HUES6 (cell line): ENCODE measurements at regions not wholly inside any gene's neighbourhood (a gene's known extent, or its start where the extent isn't known, plus 50 kb on each side); places are given as distances from the start of the nearest gene placed in this dataset.

Source experiments
- H3K27ac ChIP-seq: 2 replicates; pipeline ENCODE4 v1.7.0; 2013; ENCODE audit warnings: low read depth, mild to moderate bottlenecking, low read length, inconsistent platforms
- H3K27me3 ChIP-seq: 2 replicates; pipeline ENCODE4 v1.6.1; 2013; ENCODE audit warnings: low read length; ENCODE audit not compliant: control insufficient read depth, insufficient read depth
- H3K36me3 ChIP-seq: 2 replicates; pipeline ENCODE4 v1.6.1; 2013; ENCODE audit warnings: low read length; ENCODE audit not compliant: control insufficient read depth, insufficient read depth
- H3K4me1 ChIP-seq: 2 replicates; pipeline ENCODE4 v1.6.1; 2013; ENCODE audit warnings: low read length; ENCODE audit not compliant: control insufficient read depth, insufficient read depth
- H3K4me3 ChIP-seq: 2 replicates; pipeline ENCODE4 v1.5.1; 2013; ENCODE audit warnings: low read depth, low read length
- H3K9ac ChIP-seq: one replicate; pipeline ENCODE4 v1.6.1; 2013; ENCODE audit warnings: mild to moderate bottlenecking, low read length
- H3K9me3 ChIP-seq: 2 replicates; pipeline ENCODE4 v1.6.1; 2013; ENCODE audit warnings: low read depth, low read length; ENCODE audit not compliant: control insufficient read depth, insufficient read depth

DNA sequence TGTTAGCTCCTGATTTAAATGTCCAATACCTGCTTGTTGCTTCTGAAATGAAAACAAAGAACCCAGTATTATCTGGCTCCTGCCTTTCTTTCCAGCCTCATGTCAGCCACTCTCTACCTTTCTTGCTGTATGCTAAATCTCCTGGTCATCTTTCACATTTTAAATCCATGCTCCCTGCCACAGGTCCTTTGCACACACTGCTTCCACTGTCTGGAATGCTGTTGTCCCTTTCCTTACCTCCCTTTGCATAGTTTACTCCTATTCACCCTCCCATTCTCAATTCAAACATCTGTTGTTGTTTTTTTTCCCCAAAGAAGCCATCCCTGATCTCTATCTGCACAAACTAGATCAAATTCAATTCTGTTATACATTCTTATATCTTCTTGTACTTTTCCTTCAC, 97.0 kb upstream of the NR4A3 start:
- H3K9me3 ChIP-seq: 0 out of 2 replicates have a peak, but pooled peaks cover 3% of the 10 kb centered on the region
- H3K27me3 ChIP-seq: no peaks in the 10 kb centered on the region
- H3K4me1 ChIP-seq: peaks cover 29% of the 10 kb centered on the region
- H3K4me3 ChIP-seq: no peak overlapping the region
- no peak overlapping the region for H3K9ac ChIP-seq
- no peak overlapping the region for H3K27ac ChIP-seq
- no peaks in the 10 kb centered on the region for H3K36me3 ChIP-seq

DNA sequence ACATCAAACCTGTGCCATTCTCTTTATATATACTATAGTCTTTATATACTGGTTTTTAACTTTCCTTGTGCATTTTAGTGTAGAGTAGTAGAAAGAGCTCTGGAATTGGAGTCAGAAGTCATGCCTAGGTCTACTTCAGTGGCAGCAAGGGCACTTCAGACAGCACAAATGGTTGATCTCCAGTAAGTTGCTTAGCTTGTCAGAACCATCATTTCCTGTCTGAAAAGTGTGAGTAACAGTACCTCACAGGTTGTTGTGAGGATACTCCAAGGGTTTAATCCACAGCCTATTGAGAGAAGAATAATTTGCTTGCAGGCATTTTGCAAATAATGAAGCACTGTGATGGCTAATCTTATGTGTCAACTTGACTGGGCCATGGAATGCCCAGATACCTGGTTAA, 95.8 kb upstream of the NR4A3 start:
- no peak overlapping the region for H3K9ac ChIP-seq
- H3K9me3 ChIP-seq: no peaks in the 10 kb centered on the region
- no peaks in the 10 kb centered on the region for H3K36me3 ChIP-seq
- no peaks in the 10 kb centered on the region for H3K27me3 ChIP-seq
- H3K4me3 ChIP-seq: no peak overlapping the region
- no peak overlapping the region for H3K27ac ChIP-seq
- peaks cover 29% of the 10 kb centered on the region for H3K4me1 ChIP-seq

DNA sequence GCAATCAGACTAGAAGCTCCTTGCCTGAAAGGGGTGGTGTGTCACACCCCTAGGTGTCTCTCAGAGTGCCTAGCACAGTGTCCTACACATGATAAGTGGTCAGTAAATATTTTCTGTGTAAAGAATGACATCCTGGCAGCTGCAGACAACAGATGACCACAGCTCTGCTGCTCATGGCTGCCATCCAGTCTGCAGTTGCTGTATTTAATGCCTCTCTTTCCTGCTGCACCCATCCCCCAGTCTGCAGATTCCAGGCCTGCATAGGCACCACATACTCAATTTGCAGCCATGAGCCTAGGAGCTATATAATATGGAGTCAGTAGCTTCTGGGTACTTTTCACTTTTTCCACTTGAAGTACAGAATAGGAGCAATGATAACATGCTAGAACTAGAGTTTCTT, 94.9 kb upstream of the NR4A3 start:
- H3K36me3 ChIP-seq: no peaks in the 10 kb centered on the region
- no peak overlapping the region for H3K9ac ChIP-seq
- H3K4me3 ChIP-seq: no peak overlapping the region
- H3K27ac ChIP-seq: no peak overlapping the region
- H3K27me3 ChIP-seq: no peaks in the 10 kb centered on the region
- no peaks in the 10 kb centered on the region for H3K9me3 ChIP-seq
- peaks cover 29% of the 10 kb centered on the region for H3K4me1 ChIP-seq

DNA sequence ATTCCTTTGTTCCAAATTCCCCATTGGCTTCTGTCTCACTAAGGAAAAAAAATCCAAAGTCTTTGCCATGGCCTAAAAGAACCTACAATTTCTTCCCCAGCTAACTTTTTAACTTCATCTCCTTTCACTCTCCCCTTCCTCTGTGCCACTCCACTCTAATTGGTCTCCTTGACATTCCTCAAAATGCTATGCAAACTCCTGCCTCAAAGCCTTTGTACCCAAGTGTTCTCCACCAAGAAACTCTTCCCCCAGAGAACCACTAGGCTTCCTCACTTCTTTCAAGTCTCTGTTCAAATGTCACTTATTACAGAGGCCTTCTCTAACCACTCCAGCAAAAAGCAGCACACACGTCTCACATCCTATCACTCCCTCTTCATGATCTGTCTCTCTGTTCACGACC, 91.6 kb upstream of the NR4A3 start:
- Histone ChIP-seq H3K36me3 (no peaks in the 10 kb centered on the region), H3K27me3 (no peaks in the 10 kb centered on the region), H3K27ac (no peak overlapping the region), H3K9me3 (no peaks in the 10 kb centered on the region), H3K4me1 (peaks cover 14% of the 10 kb centered on the region; the same call in 1 of the 2 replicates), H3K9ac (no peak overlapping the region), H3K4me3 (no peak overlapping the region)

DNA sequence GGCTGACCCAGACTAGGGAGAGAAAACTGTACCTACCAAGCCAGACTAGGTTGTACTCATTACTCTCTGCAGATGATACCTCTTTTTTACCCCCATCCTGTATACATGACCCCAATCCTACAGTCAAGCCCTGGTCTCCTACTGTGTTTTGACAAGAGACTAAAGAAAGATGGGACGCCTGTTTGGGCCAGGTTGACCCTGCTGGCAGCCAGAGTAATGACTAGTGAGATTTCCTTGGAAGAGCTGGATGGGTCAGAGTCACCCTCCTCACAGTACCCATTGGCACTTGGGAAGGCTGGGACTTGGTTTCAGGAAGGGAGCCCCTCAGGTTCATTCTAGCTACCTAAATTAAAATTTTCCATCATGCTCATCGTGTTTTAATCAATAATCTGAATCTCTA, 89.7 kb upstream of the NR4A3 start:
- no peaks in the 10 kb centered on the region for H3K36me3 ChIP-seq
- no peaks in the 10 kb centered on the region for H3K27me3 ChIP-seq
- H3K4me3 ChIP-seq: no peak overlapping the region
- H3K4me1 ChIP-seq: 0 out of 2 replicates have a peak, but pooled peaks cover 2% of the 10 kb centered on the region
- no peak overlapping the region for H3K9ac ChIP-seq
- no peaks in the 10 kb centered on the region for H3K9me3 ChIP-seq
- no peak overlapping the region for H3K27ac ChIP-seq

DNA sequence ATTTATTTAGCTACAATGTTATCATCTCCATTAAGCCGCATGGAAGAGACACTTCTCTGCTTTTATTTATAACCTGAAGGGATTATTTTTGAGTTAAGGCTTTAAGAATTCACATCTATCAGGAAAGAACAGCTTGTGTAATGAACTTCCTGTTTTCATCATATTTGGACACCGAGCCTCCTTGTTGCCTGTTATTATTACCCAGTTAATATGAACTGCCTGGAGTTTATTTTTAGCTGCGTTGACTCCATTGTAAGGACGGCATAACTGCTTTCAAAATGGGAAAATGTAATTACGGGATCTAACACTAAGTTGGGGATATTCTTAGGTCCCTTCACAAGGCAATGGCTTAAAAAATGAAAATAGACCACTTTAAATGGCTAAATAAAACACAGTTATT, 89.0 kb upstream of the NR4A3 start:
- Histone ChIP-seq H3K9me3 (no peaks in the 10 kb centered on the region), H3K4me3 (no peak overlapping the region), H3K36me3 (no peaks in the 10 kb centered on the region), H3K4me1 (no peaks in the 10 kb centered on the region), H3K27ac (no peak overlapping the region), H3K9ac (no peak overlapping the region), H3K27me3 (no peaks in the 10 kb centered on the region)

DNA sequence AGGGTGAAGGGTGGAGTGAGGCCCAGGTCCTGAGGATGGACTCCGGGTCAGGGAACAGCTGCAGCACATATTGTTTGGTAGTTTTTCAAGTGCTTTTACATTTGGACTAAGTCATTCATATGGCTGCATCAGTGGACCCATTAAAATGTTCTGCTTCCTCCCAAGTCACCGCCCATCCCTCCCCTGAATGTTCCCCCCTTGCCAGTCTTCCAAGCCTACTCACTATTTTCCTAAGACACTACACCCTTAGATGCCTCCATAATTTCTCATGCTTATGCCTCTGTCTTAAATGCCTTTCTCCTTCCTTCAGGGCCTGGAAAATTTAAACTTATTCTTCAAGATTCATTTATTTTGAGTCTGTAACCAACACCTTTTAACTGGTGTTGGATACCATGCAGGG, 86.6 kb upstream of the NR4A3 start:
- Histone ChIP-seq H3K36me3 (no peaks in the 10 kb centered on the region), H3K27ac (no peak overlapping the region), H3K27me3 (no peaks in the 10 kb centered on the region), H3K4me3 (no peak overlapping the region), H3K9me3 (no peaks in the 10 kb centered on the region), H3K9ac (no peak overlapping the region), H3K4me1 (no peaks in the 10 kb centered on the region)

DNA sequence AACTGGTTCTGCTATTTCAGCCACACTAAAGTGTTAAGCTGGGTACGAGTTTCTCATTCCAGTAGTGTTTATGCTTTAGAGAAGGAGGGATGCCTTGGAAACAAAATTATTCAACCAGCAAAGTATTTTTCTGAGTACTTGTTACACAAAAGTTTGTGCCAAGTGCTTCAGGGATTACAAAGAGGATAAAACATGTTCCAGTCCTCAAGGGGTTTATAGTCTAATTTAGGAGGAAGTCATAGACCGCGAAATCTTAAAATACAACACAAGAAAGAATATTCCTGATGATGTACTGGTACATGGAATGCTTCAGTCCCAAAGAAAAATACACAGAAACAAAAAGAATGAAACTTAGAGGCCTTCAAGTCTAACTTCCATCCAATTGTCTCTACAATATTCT, 85.4 kb upstream of the NR4A3 start:
- H3K27ac ChIP-seq: no peak overlapping the region
- no peaks in the 10 kb centered on the region for H3K4me1 ChIP-seq

DNA sequence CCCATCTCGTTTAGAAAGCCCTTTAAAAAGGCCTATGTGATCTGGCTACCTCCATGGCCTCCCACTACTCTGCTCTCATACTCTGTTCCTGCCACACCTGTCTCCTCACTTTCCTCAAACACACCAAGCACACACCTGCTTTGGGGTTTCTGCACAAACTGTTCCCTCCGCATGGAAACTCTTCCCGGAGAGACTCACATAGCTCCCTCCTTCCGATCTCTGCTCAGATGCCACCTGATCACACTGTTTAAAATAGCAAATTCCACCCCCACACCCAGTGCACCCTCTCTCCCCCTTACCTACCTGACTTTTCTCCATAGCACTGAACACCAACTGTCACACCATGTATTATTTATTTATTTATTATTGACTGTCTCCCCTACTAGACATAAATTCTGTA, 84.0 kb upstream of the NR4A3 start:
- Histone ChIP-seq H3K27me3 (no peaks in the 10 kb centered on the region), H3K4me3 (no peak overlapping the region), H3K36me3 (no peaks in the 10 kb centered on the region), H3K4me1 (no peaks in the 10 kb centered on the region), H3K9me3 (no peaks in the 10 kb centered on the region), H3K9ac (no peak overlapping the region), H3K27ac (no peak overlapping the region)

More for the DNA sequence above, 85.4 kb upstream of the NR4A3 start:
- no peaks in the 10 kb centered on the region for H3K27me3 ChIP-seq
- H3K9ac ChIP-seq: no peak overlapping the region
- H3K4me3 ChIP-seq: no peak overlapping the region
- H3K36me3 ChIP-seq: no peaks in the 10 kb centered on the region
- H3K9me3 ChIP-seq: no peaks in the 10 kb centered on the region

DNA sequence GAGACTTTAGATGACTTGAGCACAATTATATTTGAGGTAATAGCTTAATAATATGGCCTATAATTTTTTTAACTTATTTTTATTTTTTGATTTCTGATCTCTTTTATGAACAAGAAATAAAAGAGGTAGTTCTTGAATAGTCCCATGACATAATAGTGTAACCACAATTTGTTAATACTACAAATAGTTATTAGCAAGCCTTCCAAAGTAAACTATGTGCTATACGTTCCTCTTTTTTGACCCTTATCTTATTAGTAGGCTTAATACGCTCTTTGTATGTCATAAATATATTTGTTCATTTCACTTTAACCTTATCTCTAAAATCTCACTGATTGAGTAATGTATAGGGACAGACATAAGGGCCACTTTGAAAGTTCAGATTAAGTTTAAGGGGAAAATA, 78.7 kb upstream of the NR4A3 start:
- Histone ChIP-seq H3K27ac (no peak overlapping the region), H3K4me3 (no peak overlapping the region), H3K36me3 (no peaks in the 10 kb centered on the region), H3K27me3 (no peaks in the 10 kb centered on the region), H3K4me1 (peaks cover 11% of the 10 kb centered on the region), H3K9me3 (no peaks in the 10 kb centered on the region), H3K9ac (no peak overlapping the region)

DNA sequence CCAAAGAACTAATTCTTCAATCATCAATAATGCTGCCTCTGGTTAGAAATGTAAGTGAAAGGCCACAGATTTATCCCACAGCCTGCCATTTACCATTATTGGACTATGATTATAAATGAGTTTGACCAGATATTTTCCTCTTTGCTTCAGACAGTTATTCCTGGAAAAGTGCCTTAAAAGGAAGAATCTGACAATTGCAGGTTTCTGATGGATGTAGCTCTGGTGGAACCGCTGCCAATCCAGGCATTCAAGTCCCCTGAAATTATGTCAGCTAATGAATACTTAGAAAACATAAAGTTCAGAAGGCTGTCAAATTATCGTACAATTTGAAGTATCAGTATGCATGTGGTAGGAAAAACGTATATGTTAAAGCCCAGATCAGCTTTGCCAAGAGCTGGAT, 78.2 kb upstream of the NR4A3 start:
- Histone ChIP-seq H3K27ac (no peak overlapping the region), H3K4me3 (no peak overlapping the region), H3K9me3 (no peaks in the 10 kb centered on the region), H3K9ac (no peak overlapping the region), H3K36me3 (no peaks in the 10 kb centered on the region), H3K4me1 (peaks cover 11% of the 10 kb centered on the region), H3K27me3 (no peaks in the 10 kb centered on the region)

DNA sequence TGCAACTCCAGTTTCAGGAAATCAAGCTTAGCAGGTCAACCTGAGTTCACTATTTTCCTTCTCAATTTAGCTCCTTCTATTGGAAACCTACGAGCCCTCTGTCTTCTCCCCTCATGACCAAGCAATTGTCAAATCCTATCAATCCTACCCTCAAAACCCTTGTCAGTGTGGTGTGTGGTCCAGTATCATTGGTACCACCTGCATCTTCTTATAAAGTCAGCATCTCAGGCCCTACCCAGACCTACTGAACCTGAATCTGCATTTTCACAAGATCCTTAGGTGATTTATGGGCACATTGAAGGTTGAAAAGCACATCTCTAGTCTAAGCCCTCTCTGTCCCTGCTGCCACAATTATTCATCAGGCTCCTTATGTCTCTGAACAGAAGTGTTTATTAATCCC, 77.6 kb upstream of the NR4A3 start:
- no peak overlapping the region for H3K4me3 ChIP-seq
- peaks cover 11% of the 10 kb centered on the region for H3K4me1 ChIP-seq
- no peaks in the 10 kb centered on the region for H3K9me3 ChIP-seq
- no peaks in the 10 kb centered on the region for H3K27me3 ChIP-seq
- H3K27ac ChIP-seq: no peak overlapping the region
- no peak overlapping the region for H3K9ac ChIP-seq
- H3K36me3 ChIP-seq: no peaks in the 10 kb centered on the region
